ENCODE measurements at regions not wholly inside any gene's neighbourhood (a gene's known extent, or its start where the extent isn't known, plus 50 kb on each side); places are given as distances from the start of the nearest gene placed in this dataset.

DNA sequence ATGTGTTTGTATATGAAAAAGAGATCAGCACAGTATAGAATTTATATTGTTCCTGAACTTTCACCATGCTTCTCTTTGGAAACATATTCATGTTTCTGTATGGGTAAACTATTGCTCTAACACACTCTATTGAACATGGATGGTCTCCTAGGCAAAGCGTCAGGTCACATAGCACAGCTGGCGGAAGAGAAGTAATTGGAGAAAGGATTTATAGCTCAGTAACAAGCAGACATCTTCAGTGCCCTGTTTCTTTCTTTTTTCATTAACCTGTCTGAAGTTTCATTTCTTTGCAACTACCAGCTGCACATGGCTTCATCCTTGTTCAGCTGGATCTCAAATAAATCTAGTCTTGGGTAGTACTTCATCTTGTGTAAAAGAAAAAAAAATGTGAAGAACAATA, 84.4 kb upstream of the TRPC6 start:
- Histone ChIP-seq H3K9me3 (no peaks in the 10 kb centered on the region), H3K27ac (no peak overlapping the region), H3K4me3 (no peak overlapping the region), H3K36me3 (no peaks in the 10 kb centered on the region), H3K4me1 (no peaks in the 10 kb centered on the region), H3K27me3 (no peaks in the 10 kb centered on the region)
- intact Hi-C loops (cut with DNase I) = no loop called here
- DNase-seq (no peak), ATAC-seq (no peak)
- TF ChIP-seq, protein P1, sequence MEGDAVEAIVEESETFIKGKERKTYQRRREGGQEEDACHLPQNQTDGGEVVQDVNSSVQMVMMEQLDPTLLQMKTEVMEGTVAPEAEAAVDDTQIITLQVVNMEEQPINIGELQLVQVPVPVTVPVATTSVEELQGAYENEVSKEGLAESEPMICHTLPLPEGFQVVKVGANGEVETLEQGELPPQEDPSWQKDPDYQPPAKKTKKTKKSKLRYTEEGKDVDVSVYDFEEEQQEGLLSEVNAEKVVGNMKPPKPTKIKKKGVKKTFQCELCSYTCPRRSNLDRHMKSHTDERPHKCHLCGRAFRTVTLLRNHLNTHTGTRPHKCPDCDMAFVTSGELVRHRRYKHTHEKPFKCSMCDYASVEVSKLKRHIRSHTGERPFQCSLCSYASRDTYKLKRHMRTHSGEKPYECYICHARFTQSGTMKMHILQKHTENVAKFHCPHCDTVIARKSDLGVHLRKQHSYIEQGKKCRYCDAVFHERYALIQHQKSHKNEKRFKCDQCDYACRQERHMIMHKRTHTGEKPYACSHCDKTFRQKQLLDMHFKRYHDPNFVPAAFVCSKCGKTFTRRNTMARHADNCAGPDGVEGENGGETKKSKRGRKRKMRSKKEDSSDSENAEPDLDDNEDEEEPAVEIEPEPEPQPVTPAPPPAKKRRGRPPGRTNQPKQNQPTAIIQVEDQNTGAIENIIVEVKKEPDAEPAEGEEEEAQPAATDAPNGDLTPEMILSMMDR (IDR thresholded peaks at IDR 0.05) = no peak

GRCh38 chr11:101666916-101667315, 83.1 kb upstream of the TRPC6 start:
- H3K4me1 ChIP-seq = no peaks in the 10 kb centered on the region
- no peak overlapping the region for H3K4me3 ChIP-seq
- no peak overlapping the region for H3K27ac ChIP-seq
- TF ChIP-seq, protein P1 (IDR thresholded peaks at IDR 0.05) = no peak
- DNase-seq = no peak
- H3K36me3 ChIP-seq = no peaks in the 10 kb centered on the region
- no peaks in the 10 kb centered on the region for H3K27me3 ChIP-seq
- H3K9me3 ChIP-seq = no peaks in the 10 kb centered on the region
- ATAC-seq = no peak
- intact Hi-C loops (cut with DNase I) = no loop called here

DNA sequence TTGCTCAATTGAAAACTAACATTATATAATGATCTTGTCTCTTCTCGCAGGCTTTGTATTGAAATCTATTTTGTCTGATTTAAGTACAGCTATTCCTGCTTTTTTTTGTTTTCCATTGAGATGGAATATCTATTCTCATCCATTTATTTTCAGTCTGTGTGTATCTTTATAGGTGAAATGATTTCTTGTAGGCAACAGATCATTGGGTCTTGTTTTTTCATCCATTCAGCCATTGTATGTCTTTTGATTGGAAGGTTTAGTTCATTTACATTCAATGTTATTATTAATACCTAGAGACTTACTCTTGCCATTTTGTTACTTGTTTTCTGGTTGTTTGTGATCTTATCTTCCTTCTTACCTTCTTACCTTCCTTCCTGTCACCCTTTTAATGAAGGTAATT, 77.8 kb upstream of the TRPC6 start:
- Histone ChIP-seq H3K36me3 (no peaks in the 10 kb centered on the region), H3K27me3 (no peaks in the 10 kb centered on the region), H3K4me3 (no peak overlapping the region), H3K4me1 (no peaks in the 10 kb centered on the region), H3K27ac (no peak overlapping the region), H3K9me3 (no peaks in the 10 kb centered on the region)
- no peak for ATAC-seq
- intact Hi-C loops (cut with DNase I) = no loop called here
- no peak for DNase-seq
- TF ChIP-seq, protein P1 (IDR thresholded peaks at IDR 0.05) = no peak
